Astrocyte of the spinal cord (primary cell): ENCODE measurements at regions not wholly inside any gene's neighbourhood (a gene's known extent, or its start where the extent isn't known, plus 50 kb on each side); places are given as distances from the start of the nearest gene placed in this dataset.

Experiments
- DNase-seq: peaks from one replicate; pipeline ENCODE4 v3.0.0; 2011; ENCODE audit warnings: low read depth, low spot score
- H3K4me3 ChIP-seq: 2 replicates; pipeline ENCODE4 v1.5.1; 2011; ENCODE audit warnings: low read depth, mild to moderate bottlenecking, low read length, moderate library complexity
- CTCF ChIP-seq: IDR thresholded peaks from 2 replicates; pipeline ENCODE4 v1.5.1; 2012; ENCODE audit warnings: low read depth, mild to moderate bottlenecking, low read length, inconsistent platforms
- in situ Hi-C: cut with HindIII; loops from 2 replicates; pipeline ENCODE4 v1.10.0; 2017; ENCODE audit warnings: low sequenced_read_pairs

GRCh38 chr10:131757285-131758058 lies 143.3 kb upstream of the PPP2R2D start:
- no peak for TF ChIP-seq CTCF
- no peak for DNase-seq
- in situ Hi-C loops: no loop called here
- no peak overlapping the region for H3K4me3 ChIP-seq

- DNase-seq: no peak
- no peak overlapping the region for H3K4me3 ChIP-seq
- TF ChIP-seq CTCF: no peak
- in situ Hi-C loops: no loop called here
Observed at GRCh38 chr10:131758062-131758938, 142.5 kb upstream of the PPP2R2D start.

DNA sequence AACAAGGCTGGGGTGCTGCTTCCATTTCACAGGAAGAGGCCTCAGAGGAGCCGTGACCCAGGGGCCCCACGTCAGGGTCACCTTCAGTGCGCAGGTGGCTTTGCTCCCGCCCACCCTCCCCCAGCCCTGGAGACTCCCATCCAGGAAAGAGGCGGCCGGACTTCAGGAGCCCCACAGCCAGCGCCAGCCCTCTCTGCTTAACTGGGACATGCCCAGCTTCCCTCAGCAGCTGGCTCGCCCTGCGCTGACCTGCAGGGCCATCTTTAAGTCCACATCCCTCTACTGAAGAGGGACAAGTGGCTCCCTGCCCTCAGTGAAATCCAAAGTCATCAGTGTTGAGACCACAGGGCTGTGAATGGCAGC lies 141.9 kb upstream of the PPP2R2D start:
- in situ Hi-C loops: no loop called here
- H3K4me3 ChIP-seq: no peak overlapping the region
- no peak for DNase-seq
- TF ChIP-seq CTCF: no peak

- no peak for TF ChIP-seq CTCF
- in situ Hi-C loops: no loop called here
- DNase-seq: no peak
- no peak overlapping the region for H3K4me3 ChIP-seq
Observed at GRCh38 chr10:131759347-131759746, 141.5 kb upstream of the PPP2R2D start.

DNA sequence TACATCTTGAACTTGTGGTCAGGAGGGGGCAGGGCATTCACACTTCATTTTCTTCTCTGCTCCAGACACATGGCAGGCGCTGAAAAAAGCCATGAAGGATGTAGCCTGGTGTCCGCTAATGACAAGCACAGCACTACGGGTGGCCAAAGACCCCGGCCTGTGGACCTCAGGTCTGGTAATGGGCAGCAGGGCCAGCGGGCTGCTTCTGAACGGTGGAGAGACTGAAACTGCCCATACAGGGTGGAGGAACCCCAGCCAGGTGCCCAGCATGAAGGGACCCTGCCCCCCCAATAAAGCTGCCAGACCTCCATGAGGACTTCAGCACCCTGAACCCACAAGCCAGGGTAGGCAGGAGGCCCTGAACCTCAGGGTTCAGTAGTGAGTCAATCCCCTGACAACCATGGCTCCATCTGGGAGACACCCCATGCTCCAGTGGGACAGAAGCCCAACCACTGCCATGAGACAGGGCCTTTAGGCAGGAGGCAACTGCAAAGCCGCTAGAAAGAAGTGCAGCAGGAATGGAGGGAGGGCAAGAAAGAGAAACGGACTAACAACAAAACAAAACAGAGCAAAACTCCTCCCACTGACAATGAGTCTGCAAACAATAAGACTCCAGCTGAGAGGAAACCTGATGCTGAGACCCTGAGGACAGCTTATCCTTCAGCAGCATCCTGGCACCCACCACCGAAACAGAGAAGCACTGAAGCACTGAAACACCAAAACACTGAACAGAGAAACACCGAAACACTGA lies 140.2 kb upstream of the PPP2R2D start:
- in situ Hi-C loops: no loop called here
- no peak for DNase-seq
- no peak for TF ChIP-seq CTCF
- no peak overlapping the region for H3K4me3 ChIP-seq

GRCh38 chr10:131762789-131763696 lies 137.8 kb upstream of the PPP2R2D start:
- DNase-seq: no peak
- in situ Hi-C loops: no loop called here
- TF ChIP-seq CTCF: no peak
- no peak overlapping the region for H3K4me3 ChIP-seq
